Ovary (tissue), 7 donors: ENCODE measurements at regions not wholly inside any gene's neighbourhood (a gene's known extent, or its start where the extent isn't known, plus 50 kb on each side); places are given as distances from the start of the nearest gene placed in this dataset.

Experiments
- DNase-seq, 5 donors: peaks; one replicate each; pipeline ENCODE4 v3.0.0-alpha.2; 2019 to 2020
- H3K27ac ChIP-seq, 2 donors: fragments of 200-600 bp; one replicate each; pipeline versions ENCODE4 v1.5.1 to v1.8.0; 2019 to 2022
- H3K27me3 ChIP-seq: fragments of 200-600 bp; one replicate; pipeline ENCODE4 v1.8.0; 2022
- H3K36me3 ChIP-seq: fragments of 200-600 bp; sonication (generic); one replicate; pipeline ENCODE4 v1.5.1; 2019
- H3K4me1 ChIP-seq: one replicate; pipeline ENCODE4 v1.8.1; 2013; ENCODE audit warnings: mild to moderate bottlenecking, moderate library complexity; ENCODE audit not compliant: insufficient read depth
- H3K4me3 ChIP-seq: fragments of 200-600 bp; sonication (generic); one replicate; pipeline ENCODE4 v1.5.1; 2017
- H3K9me3 ChIP-seq, 2 donors: fragments of 200-600 bp in 1 of 2; sonication (generic) in 1 of 2; one replicate each; pipeline versions ENCODE4 v1.5.1 to v1.8.1; 2013 to 2019; ENCODE audit warnings: mild to moderate bottlenecking in 1 of 2, moderate library complexity in 1 of 2
- EP300 ChIP-seq: sonication (generic); formaldehyde crosslinking; IDR thresholded peaks from one replicate; pipeline ENCODE4 v1.6.1; 2017; ENCODE audit warnings: antibody characterized with exemption
- POLR2A ChIP-seq: fragments of 450-650 bp; IDR thresholded peaks from one replicate; pipeline ENCODE4 v1.6.1; 2017; ENCODE audit warnings: antibody characterized with exemption, mild to moderate bottlenecking, moderate library complexity
- WGBS, 3 donors: extraction: QIAGEN DNeasy Blood & Tissue Kit in 1 of 3; methylation state at CpG; one replicate each; pipeline versions ENCODE4 v1.1.5 to v1.1.7; 2013 to 2017; 5-methylcytosine and 5-hydroxymethylcytosine counted together
- intact Hi-C, 4 donors: fragments of 100-400 bp; cut with DNase I; formaldehyde crosslinking; loops; one replicate each; pipeline versions ENCODE4 v1.11.0 to v1.15.1; 2022 to 2023
- TF ChIP-seq, protein P1 (sequence below), 3 donors: fragments of 450-650 bp in 2 of 3; fragments of 200-600 bp in 1 of 3; IDR thresholded peaks; one replicate each; pipeline versions ENCODE4 v1.5.1 to v1.8.0; 2016 to 2022; ENCODE audit warnings: antibody characterized with exemption in 3 of 3, mild to moderate bottlenecking in 1 of 3
- donor health status: DM: no; HTN: no; CAD: no; lungs with moderate emphysema.
- donor health status: DM: no; HTN: no; CAD: no.
- donor health status: Bipolar disorder and iron deficiency.
- donor health status: DM: no; HTN: no; CAD: no.
- donor health status: DM: yes; HTN: yes; CAD: no.

DNA sequence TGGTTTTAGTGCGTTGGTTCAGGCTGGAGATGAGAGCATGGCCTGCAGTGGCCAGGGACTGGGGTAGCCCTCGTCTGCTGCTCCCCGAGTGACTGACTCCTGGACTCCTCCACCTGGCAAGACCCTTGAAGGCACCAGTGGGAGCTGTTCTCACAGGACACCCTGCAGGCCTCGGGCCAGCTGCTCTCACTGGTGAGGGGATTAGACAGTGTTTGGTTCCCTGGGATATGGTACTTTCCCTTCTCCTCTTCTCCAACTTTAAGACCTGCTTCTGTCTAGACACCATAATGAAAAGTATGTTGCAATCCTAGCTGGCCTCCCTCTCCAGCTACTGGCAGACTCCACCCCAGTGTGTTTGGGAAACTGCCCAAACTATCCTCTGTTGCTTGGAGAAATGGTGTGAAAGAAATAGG is 168.8 kb upstream of the CADM1 start:
- WGBS, 3 donors: 61 to 82% (median 75%) methylated on average over 4 of the region's 4 CpGs
- Histone ChIP-seq H3K36me3 (no peaks in the 10 kb centered on the region), H3K4me3 (no peak overlapping the region), H3K27me3 (no peaks in the 10 kb centered on the region), H3K9me3 (no peaks in the 10 kb centered on the region), H3K27ac (no peak overlapping the region), H3K4me1 (no peaks in the 10 kb centered on the region)
- intact Hi-C loops: loop anchor here in 1 of 4 donors (10.0 kb wide), 1 partner anchor 62 kb away; no protein-coding TSS in a partner anchor
- TF ChIP-seq EP300: no peak
- no peak for TF ChIP-seq POLR2A
- TF ChIP-seq, protein P1, sequence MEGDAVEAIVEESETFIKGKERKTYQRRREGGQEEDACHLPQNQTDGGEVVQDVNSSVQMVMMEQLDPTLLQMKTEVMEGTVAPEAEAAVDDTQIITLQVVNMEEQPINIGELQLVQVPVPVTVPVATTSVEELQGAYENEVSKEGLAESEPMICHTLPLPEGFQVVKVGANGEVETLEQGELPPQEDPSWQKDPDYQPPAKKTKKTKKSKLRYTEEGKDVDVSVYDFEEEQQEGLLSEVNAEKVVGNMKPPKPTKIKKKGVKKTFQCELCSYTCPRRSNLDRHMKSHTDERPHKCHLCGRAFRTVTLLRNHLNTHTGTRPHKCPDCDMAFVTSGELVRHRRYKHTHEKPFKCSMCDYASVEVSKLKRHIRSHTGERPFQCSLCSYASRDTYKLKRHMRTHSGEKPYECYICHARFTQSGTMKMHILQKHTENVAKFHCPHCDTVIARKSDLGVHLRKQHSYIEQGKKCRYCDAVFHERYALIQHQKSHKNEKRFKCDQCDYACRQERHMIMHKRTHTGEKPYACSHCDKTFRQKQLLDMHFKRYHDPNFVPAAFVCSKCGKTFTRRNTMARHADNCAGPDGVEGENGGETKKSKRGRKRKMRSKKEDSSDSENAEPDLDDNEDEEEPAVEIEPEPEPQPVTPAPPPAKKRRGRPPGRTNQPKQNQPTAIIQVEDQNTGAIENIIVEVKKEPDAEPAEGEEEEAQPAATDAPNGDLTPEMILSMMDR (IDR thresholded peaks at IDR 0.05): no peak
- DNase-seq: peak in 1 of 5 donors; percentile 25

DNA sequence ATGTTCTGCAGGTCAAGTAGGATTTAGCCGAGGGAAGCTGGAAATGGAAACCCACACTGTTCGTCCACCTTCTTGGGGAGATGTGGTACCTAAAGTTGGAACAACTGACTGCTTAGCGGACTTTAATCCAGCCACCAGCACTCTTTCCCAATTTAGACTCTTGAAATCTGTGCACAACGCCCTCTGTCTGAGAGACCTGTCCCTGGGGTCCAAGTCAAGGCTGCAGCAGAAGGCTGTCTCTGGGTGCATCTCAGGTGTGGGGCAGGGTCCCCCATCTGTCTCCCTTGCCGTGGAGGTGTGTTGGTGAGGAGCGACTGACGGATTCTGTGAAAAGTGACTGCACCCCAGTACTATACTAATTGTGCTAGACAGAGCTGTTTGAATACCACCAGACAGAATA is 168.2 kb upstream of the CADM1 start:
- Histone ChIP-seq H3K27me3 (no peaks in the 10 kb centered on the region), H3K36me3 (no peaks in the 10 kb centered on the region), H3K27ac (no peak overlapping the region), H3K4me1 (no peaks in the 10 kb centered on the region), H3K4me3 (no peak overlapping the region), H3K9me3 (no peaks in the 10 kb centered on the region)
- TF ChIP-seq POLR2A (no peak), EP300 (no peak)
- TF ChIP-seq, protein P1 (IDR thresholded peaks at IDR 0.05): no peak
- intact Hi-C loops: loop anchor here in 1 of 4 donors (10.0 kb wide), 1 partner anchor 62 kb away; no protein-coding TSS in a partner anchor
- WGBS, 3 donors: 89 to 92% (median 91%) methylated on average over 7 of the region's 7 CpGs
- DNase-seq: no peak

DNA sequence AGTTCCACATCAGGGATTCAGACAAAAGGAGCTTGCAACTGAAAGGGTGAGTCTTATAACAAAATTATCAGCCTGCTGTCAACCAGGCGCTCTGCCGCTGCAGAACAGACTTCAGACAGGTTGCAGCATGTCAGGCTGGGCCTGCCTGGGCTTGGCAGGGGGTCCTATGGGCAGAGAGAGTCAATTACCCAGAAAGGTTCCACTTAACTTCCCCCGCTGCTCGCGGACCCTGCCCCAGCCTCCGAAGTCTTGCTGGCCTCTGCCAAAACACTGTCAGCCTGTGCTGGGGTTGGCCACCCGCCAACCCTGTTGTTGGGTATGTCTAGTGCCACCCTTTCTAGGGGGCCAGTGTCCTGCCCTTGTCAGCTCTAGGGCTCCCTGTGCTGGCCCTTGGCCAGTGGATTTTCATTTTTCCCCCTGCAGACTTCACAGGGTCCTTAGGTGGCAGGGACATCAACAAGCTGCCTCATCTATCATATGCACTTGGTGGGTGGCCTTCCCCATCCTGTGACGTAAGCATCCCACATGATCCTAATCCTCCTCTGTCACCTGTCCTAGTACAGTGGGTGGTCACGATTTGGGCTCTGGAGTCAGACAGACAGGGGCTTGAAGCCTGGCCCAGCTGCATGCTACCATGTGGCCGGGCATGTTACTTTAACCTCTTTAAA is 166.5 kb upstream of the CADM1 start:
- WGBS, 3 donors: 77 to 87% (median 83%) methylated on average over 10 of the region's 10 CpGs
- no peaks in the 10 kb centered on the region for H3K27me3 ChIP-seq
- H3K4me1 ChIP-seq: no peaks in the 10 kb centered on the region
- H3K4me3 ChIP-seq: no peak overlapping the region
- no peaks in the 10 kb centered on the region for H3K36me3 ChIP-seq
- no peak overlapping the region for H3K27ac ChIP-seq
- intact Hi-C loops: loop anchor here in 1 of 4 donors (10.0 kb wide), 1 partner anchor 64 kb away; no protein-coding TSS in a partner anchor
- H3K9me3 ChIP-seq: no peaks in the 10 kb centered on the region
- TF ChIP-seq, protein P1 (IDR thresholded peaks at IDR 0.05): no peak
- TF ChIP-seq EP300: no peak
- no peak for TF ChIP-seq POLR2A
- DNase-seq: no peak

DNA sequence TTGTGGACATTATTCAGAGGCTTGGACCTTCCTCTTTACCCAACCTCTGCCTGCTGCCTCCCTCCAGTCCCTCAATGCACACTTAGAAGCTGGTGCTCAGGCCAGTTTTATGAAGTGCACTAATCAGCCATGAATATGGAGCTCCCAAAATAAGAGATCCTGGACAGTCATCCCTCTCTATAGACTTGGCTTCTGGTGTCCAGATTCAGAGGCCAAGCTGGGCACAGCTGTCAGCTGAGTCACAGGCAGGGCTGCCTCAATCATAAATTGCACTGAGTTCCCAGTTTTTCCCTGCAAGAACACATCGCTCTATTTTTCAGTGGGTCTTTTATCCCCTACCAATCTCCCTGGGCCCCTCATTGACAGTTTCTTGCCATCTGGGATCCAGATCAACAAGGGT is 161.7 kb upstream of the CADM1 start:
- no peaks in the 10 kb centered on the region for H3K9me3 ChIP-seq
- WGBS, 3 donors: 80 to 91% (median 85%) methylated on average over 1 of the region's 1 CpG
- no peak overlapping the region for H3K4me3 ChIP-seq
- H3K36me3 ChIP-seq: no peaks in the 10 kb centered on the region
- no peak overlapping the region for H3K27ac ChIP-seq
- no peaks in the 10 kb centered on the region for H3K4me1 ChIP-seq
- no peak for TF ChIP-seq EP300
- TF ChIP-seq, protein P1 (IDR thresholded peaks at IDR 0.05): no peak
- no peak for TF ChIP-seq POLR2A
- intact Hi-C loops: no loop called here
- no peak for DNase-seq
- H3K27me3 ChIP-seq: no peaks in the 10 kb centered on the region
